ENCODE measurements at regions not wholly inside any gene's neighbourhood (a gene's known extent, or its start where the extent isn't known, plus 50 kb on each side); places are given as distances from the start of the nearest gene placed in this dataset.
"Not testable (repeated sequence)": the region's sequence is repeated elsewhere in the genome, so short reads cannot be mapped to it uniquely, and the experiment has no call there.

DNA sequence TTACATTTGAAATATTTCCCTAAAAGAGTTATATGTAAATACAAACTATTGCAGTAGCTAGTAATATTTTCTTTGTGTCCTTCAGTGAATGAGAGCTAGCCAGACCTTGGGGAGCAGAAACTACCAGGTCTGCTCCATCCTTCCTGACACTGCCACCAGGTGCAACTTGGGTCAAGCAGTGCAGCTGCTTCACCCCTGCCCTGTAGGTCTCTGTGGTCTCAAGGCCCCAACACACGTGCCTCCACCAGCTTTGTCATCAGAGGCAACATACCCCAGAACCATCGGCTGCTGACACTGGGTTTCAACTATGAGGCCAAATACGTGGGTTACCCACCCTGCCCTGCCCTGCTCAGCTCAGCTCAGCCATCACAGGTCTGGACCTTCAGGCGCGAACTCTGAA, 181.6 kb downstream of the FCRL5 start:
- Histone ChIP-seq H3K27me3 (ENCODE audit: control insufficient read depth, insufficient read depth, low read length) (no peaks in the 10 kb centered on the region), H3K4me3 (ENCODE audit: low read length) (no peak overlapping the region), H3K27ac (ENCODE audit: low read length) (no peak overlapping the region), H3K4me1 (ENCODE audit: control insufficient read depth, insufficient read depth, low read length) (peaks cover 5% of the 10 kb centered on the region), H3K9me3 (ENCODE audit: control insufficient read depth, insufficient read depth, low read length) (no peaks in the 10 kb centered on the region), H3K36me3 (ENCODE audit: control insufficient read depth, insufficient read depth, low read length) (no peaks in the 10 kb centered on the region)
- no CpG with 5 or more reads among the region's 5 CpGs for WGBS (ENCODE audit: insufficient coverage, insufficient read length)
- DNase-seq (ENCODE audit: low read depth, low spot score) = no peak

DNA sequence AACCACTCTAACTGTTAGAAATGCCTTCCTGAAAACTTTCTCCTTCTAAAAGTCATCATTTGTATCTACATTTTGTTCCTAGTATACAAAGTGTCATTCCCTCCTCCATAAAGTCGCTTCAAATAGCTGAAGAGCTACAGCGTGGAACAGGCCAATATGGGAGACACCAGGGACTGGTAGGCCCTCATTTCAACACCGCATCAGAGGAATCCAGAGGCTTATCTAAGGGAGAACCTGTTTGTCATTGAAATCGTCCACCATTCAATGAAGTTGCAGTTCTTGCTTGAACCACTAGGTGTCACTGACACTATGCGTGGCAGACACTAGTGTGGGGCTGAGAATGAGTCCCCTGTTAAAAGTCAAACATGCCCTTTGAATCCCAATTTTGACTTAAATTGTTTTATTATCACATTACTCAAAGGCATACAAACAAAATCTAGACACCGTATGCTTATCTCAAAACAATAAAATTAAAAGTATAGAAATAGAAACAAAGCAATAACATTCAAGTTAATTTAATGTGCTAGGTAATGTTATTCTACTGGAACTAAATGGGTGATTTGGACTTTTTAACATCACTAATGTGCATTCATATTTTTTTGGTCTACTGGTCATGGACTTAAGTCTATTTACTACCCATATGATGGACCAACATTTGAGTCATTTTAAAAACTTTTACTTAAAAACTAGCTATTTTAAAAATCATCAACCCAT, 182.3 kb downstream of the FCRL5 start:
- WGBS (ENCODE audit: insufficient coverage, insufficient read length) = no CpG with 5 or more reads among the region's 6 CpGs
- Histone ChIP-seq H3K4me1 (ENCODE audit: control insufficient read depth, insufficient read depth, low read length) (peaks cover 5% of the 10 kb centered on the region), H3K27ac (ENCODE audit: low read length) (no peak overlapping the region)

DNA sequence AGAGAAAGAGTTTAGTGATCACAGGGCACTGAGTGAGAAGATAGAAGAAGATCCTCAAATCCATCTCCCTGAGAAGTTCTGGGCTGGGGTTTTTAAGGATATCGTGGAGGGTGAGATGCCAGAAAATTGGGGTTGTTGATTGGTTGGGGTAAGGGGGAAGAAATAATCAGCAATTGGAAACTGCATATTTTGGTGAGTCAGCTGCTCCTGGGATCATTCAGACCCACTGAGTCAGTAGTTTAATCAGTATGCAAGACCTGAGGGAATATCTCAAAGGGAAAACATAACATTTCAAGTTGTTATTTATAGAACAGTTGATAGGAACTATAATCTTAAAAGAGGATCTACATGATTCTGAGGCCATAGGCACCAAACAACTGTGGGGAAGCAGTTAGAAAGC, 183.4 kb downstream of the FCRL5 start:
- no CpG with 5 or more reads among the region's 1 CpG for WGBS (ENCODE audit: insufficient coverage, insufficient read length)
- H3K9me3 ChIP-seq (ENCODE audit: control insufficient read depth, insufficient read depth, low read length); H3K27ac ChIP-seq (ENCODE audit: low read length); H3K36me3 ChIP-seq (ENCODE audit: control insufficient read depth, insufficient read depth, low read length); H3K4me1 ChIP-seq (ENCODE audit: control insufficient read depth, insufficient read depth, low read length); H3K27me3 ChIP-seq (ENCODE audit: control insufficient read depth, insufficient read depth, low read length); DNase-seq (ENCODE audit: low read depth, low spot score); H3K4me3 ChIP-seq (ENCODE audit: low read length): not testable (repeated sequence)

More for the DNA sequence above, 182.3 kb downstream of the FCRL5 start:
- Histone ChIP-seq H3K9me3 (ENCODE audit: control insufficient read depth, insufficient read depth, low read length) (no peaks in the 10 kb centered on the region), H3K36me3 (ENCODE audit: control insufficient read depth, insufficient read depth, low read length) (no peaks in the 10 kb centered on the region), H3K27me3 (ENCODE audit: control insufficient read depth, insufficient read depth, low read length) (no peaks in the 10 kb centered on the region), H3K4me3 (ENCODE audit: low read length) (no peak overlapping the region)
- DNase-seq (ENCODE audit: low read depth, low spot score) = peak; percentile 45

DNA sequence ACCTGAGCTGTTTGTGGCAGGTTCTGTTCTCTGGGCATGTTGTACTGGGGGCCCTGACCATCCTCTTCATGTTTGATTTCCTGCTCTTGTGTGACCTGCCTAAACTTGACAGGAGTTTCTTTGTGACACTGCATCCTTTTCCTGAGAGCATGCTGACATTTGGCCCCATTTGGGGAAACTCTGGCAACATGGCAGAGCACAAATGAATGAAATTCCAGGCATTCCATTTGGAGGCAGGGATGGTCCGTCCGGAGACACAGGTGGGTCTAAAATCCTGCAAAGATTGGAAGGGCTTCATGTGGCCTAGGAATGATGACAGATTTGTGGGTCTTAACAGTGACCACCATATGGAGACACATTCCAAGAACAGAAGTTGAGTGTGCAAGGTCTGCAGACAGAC, 184.0 kb downstream of the FCRL5 start:
- DNase-seq (ENCODE audit: low read depth, low spot score) = no peak
- H3K4me3 ChIP-seq (ENCODE audit: low read length) = no peak overlapping the region
- peaks cover 5% of the 10 kb centered on the region for H3K4me1 ChIP-seq (ENCODE audit: control insufficient read depth, insufficient read depth, low read length)
- no peak overlapping the region for H3K27ac ChIP-seq (ENCODE audit: low read length)
- no peaks in the 10 kb centered on the region for H3K27me3 ChIP-seq (ENCODE audit: control insufficient read depth, insufficient read depth, low read length)
- no peaks in the 10 kb centered on the region for H3K9me3 ChIP-seq (ENCODE audit: control insufficient read depth, insufficient read depth, low read length)
- no CpG with 5 or more reads among the region's 2 CpGs for WGBS (ENCODE audit: insufficient coverage, insufficient read length)
- H3K36me3 ChIP-seq (ENCODE audit: control insufficient read depth, insufficient read depth, low read length) = no peaks in the 10 kb centered on the region

DNA sequence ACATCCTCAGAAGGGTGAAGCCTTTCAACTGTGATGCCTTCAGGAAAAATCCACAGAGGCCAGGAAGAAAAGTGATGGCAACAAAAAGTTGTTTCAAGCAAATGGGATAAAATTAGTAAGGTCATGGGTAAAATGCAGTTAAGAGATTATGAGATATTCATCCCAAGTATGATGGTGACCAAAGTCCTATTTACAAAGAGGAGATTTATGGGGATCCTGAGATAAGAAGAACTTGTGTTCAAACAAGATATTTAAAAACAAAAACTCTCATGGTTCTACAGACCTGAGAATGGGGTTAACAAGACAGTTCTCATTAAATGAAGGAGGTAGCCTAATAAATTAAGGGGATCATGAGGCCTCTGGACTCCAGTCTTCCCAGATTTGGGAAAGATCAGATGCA, 184.4 kb downstream of the FCRL5 start:
- Histone ChIP-seq H3K9me3 (ENCODE audit: control insufficient read depth, insufficient read depth, low read length) (no peaks in the 10 kb centered on the region), H3K36me3 (ENCODE audit: control insufficient read depth, insufficient read depth, low read length) (no peaks in the 10 kb centered on the region), H3K4me1 (ENCODE audit: control insufficient read depth, insufficient read depth, low read length) (peaks cover 5% of the 10 kb centered on the region), H3K27ac (ENCODE audit: low read length) (no peak overlapping the region), H3K4me3 (ENCODE audit: low read length) (no peak overlapping the region), H3K27me3 (ENCODE audit: control insufficient read depth, insufficient read depth, low read length) (no peaks in the 10 kb centered on the region)
- DNase-seq (ENCODE audit: low read depth, low spot score) = no peak

DNA sequence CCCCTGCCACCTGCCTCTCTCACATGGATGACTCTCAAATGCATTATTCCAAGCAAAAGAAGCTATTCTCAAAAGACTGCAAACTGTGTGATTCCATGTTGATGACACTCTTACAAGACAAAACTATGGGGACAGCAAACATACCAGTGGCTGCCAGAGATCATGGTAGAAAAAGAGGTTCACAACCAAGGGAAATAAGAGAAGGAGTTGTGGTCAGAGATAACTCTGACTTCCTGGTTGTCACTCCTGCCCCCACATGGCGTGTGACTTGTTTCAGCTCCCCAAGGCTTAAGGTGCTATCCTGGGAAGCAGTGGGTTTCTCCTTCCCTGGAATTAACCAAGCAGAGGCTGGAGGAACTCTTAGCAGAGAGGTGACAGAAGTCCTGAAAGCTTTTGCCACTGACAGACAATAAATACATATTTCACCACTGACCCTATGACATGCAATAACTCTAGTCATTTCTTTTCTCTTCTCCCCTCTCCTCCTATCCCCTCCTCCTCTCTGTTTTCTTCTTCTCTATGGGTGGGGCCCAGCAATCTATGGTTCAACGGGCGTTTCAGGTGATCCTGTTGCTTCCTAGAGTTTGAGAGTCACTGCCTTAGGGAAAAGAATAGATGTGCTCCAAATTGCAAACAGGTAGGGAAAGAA, 185.1 kb downstream of the FCRL5 start:
- Histone ChIP-seq H3K9me3 (ENCODE audit: control insufficient read depth, insufficient read depth, low read length) (no peaks in the 10 kb centered on the region), H3K4me1 (ENCODE audit: control insufficient read depth, insufficient read depth, low read length) (peaks cover 5% of the 10 kb centered on the region), H3K27me3 (ENCODE audit: control insufficient read depth, insufficient read depth, low read length) (no peaks in the 10 kb centered on the region), H3K27ac (ENCODE audit: low read length) (no peak overlapping the region), H3K4me3 (ENCODE audit: low read length) (no peak overlapping the region), H3K36me3 (ENCODE audit: control insufficient read depth, insufficient read depth, low read length) (no peaks in the 10 kb centered on the region)
- no peak for DNase-seq (ENCODE audit: low read depth, low spot score)
- WGBS (ENCODE audit: insufficient coverage, insufficient read length) = no CpG with 5 or more reads among the region's 3 CpGs

DNA sequence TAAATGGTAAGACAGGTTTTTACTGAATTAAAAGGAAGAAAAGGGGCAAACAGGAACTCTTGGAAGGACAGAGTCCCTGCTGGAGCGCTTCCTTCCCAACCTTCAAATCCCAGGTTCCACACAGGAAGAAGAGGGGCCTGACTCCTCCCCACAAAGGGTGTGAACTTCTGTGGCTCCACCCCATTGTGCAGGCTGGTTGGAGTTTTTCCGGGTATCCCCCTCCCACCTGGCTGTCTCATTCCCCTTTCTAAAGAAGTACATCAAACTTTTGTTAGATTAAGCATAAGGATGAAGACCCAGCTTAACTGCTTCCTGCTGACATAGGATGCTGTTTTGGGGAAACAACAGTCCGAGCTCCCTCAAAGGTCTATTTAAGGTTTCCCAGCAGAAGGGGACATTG, 187.7 kb downstream of the FCRL5 start:
- Histone ChIP-seq H3K27me3 (ENCODE audit: control insufficient read depth, insufficient read depth, low read length) (no peaks in the 10 kb centered on the region), H3K9me3 (ENCODE audit: control insufficient read depth, insufficient read depth, low read length) (no peaks in the 10 kb centered on the region), H3K27ac (ENCODE audit: low read length) (no peak overlapping the region), H3K4me3 (ENCODE audit: low read length) (no peak overlapping the region), H3K4me1 (ENCODE audit: control insufficient read depth, insufficient read depth, low read length) (peaks cover 3% of the 10 kb centered on the region; the same call in 1 of the 2 replicates), H3K36me3 (ENCODE audit: control insufficient read depth, insufficient read depth, low read length) (no peaks in the 10 kb centered on the region)
- WGBS (ENCODE audit: insufficient coverage, insufficient read length) = no CpG with 5 or more reads among the region's 3 CpGs
- no peak for DNase-seq (ENCODE audit: low read depth, low spot score)

- DNase-seq (ENCODE audit: low read depth, low spot score) = no peak
- Histone ChIP-seq H3K36me3 (ENCODE audit: control insufficient read depth, insufficient read depth, low read length) (no peaks in the 10 kb centered on the region), H3K27ac (ENCODE audit: low read length) (no peak overlapping the region), H3K4me3 (ENCODE audit: low read length) (no peak overlapping the region), H3K9me3 (ENCODE audit: control insufficient read depth, insufficient read depth, low read length) (no peaks in the 10 kb centered on the region), H3K4me1 (ENCODE audit: control insufficient read depth, insufficient read depth, low read length) (peaks cover 3% of the 10 kb centered on the region; the same call in 1 of the 2 replicates), H3K27me3 (ENCODE audit: control insufficient read depth, insufficient read depth, low read length) (no peaks in the 10 kb centered on the region)
- WGBS (ENCODE audit: insufficient coverage, insufficient read length) = no CpG with 5 or more reads among the region's 7 CpGs
Observed at GRCh38 chr1:157363660-157364140, 188.6 kb downstream of the FCRL5 start.

DNA sequence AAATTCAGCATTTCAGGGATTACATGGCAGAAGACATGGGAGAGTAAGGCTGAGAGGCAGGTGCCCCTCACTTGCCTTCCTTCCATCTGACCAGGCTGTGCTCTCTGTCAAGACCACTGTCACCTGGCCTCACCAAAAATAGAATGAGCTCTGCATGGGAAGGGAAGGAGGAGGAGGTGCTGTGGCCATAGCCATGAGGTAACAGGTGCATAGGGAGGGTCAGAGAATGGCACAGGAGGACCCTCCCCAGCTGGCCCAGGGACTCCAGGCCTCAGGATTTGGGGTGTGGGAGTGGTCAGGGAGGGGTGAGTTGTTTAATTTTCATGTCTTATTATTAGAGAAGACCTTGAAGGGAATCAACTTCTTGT, 192.3 kb downstream of the FCRL5 start:
- Histone ChIP-seq H3K9me3 (ENCODE audit: control insufficient read depth, insufficient read depth, low read length) (no peaks in the 10 kb centered on the region), H3K4me3 (ENCODE audit: low read length) (no peak overlapping the region), H3K27me3 (ENCODE audit: control insufficient read depth, insufficient read depth, low read length) (no peaks in the 10 kb centered on the region), H3K4me1 (ENCODE audit: control insufficient read depth, insufficient read depth, low read length) (0 out of 2 replicates have a peak, but pooled peaks cover 1% of the 10 kb centered on the region), H3K27ac (ENCODE audit: low read length) (no peak overlapping the region), H3K36me3 (ENCODE audit: control insufficient read depth, insufficient read depth, low read length) (no peaks in the 10 kb centered on the region)
- no peak for DNase-seq (ENCODE audit: low read depth, low spot score)

DNA sequence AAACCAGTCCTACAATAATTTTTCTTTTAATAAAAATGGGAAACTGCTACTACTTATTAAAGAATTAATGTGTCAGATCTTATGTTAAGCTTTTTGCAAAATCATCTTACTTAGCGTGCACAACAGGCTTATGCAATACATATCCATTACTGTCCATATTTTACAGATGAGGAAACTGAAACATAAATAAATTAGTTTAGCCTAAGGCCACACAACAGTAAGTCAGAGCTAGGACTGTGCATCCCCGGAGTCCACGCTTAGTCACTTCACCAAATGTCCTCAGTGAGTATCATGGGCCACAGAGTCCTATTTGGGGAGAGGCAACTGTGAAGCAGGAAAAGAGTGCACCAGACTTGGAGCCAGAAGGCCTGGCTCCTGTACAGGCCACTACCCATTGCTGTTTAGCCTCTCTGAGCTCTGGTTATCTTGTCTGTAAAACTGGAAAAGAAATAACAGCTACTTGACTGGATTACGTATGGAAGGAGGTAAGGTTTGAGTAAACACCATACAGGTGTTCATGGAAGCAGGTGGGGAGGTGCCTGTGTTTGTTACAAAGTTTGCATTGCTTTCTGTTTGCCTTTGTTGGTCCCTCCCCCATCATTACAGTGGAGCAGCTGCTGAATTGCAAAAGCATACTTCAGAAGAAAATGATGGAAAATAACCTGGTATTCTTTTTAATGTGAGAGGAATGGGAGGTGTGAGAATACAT, 192.8 kb downstream of the FCRL5 start:
- no peaks in the 10 kb centered on the region for H3K36me3 ChIP-seq (ENCODE audit: control insufficient read depth, insufficient read depth, low read length)
- H3K27me3 ChIP-seq (ENCODE audit: control insufficient read depth, insufficient read depth, low read length) = no peaks in the 10 kb centered on the region
- no peak for DNase-seq (ENCODE audit: low read depth, low spot score)
- no CpG with 5 or more reads among the region's 4 CpGs for WGBS (ENCODE audit: insufficient coverage, insufficient read length)
- H3K27ac ChIP-seq (ENCODE audit: low read length) = no peak overlapping the region
- no peak overlapping the region for H3K4me3 ChIP-seq (ENCODE audit: low read length)
- no peaks in the 10 kb centered on the region for H3K9me3 ChIP-seq (ENCODE audit: control insufficient read depth, insufficient read depth, low read length)
- H3K4me1 ChIP-seq (ENCODE audit: control insufficient read depth, insufficient read depth, low read length) = 0 out of 2 replicates have a peak, but pooled peaks cover 1% of the 10 kb centered on the region

All from iPS DF 6.9 (cell line).